ENCODE measurements at regions not wholly inside any gene's neighbourhood (a gene's known extent, or its start where the extent isn't known, plus 50 kb on each side); places are given as distances from the start of the nearest gene placed in this dataset.
A peak's percentile ranks its signal among the peaks of the same experiment; 100 is the strongest.

- Histone ChIP-seq H3K36me3 (ENCODE audit: insufficient read depth, low read length) (no peaks in the 10 kb centered on the region), H3K27me3 (ENCODE audit: insufficient read depth, low read depth, low read length) (no peaks in the 10 kb centered on the region), H3K4me3 (ENCODE audit: low read length) (no peak overlapping the region), H3K27ac (ENCODE audit: low read length) (no peak overlapping the region), H4K20me1 (ENCODE audit: insufficient read depth) (no peaks in the 10 kb centered on the region), H3K9me2 (ENCODE audit: insufficient read depth, low read length) (no peaks in the 10 kb centered on the region), H2AFZ (ENCODE audit: low read depth, low read length) (no peak overlapping the region), H3K79me2 (replicated peaks; ENCODE audit: insufficient read depth, low read length) (no peaks in the 10 kb centered on the region), H3F3A (ENCODE audit: insufficient read depth, low read length, poor library complexity, severe bottlenecking) (no peaks in the 10 kb centered on the region), H3K4me2 (ENCODE audit: low read length) (no peak overlapping the region), H3K9me3 (ENCODE audit: low read length) (no peaks in the 10 kb centered on the region), H3K9ac (ENCODE audit: low read length) (no peak overlapping the region)
- TF ChIP-seq SMC3 (conservative IDR thresholded peaks at IDR 0.05; ENCODE audit: poor library complexity) = no peak
- no peak for TF ChIP-seq MXI1 (conservative IDR thresholded peaks at IDR 0.05; ENCODE audit: poor library complexity, severe bottlenecking)
- no peak for TF ChIP-seq TAF1 (IDR thresholded peaks at IDR 0.05; ENCODE audit: low read depth)
- no peak for TF ChIP-seq EP300 (conservative IDR thresholded peaks at IDR 0.05; ENCODE audit: poor library complexity, severe bottlenecking)
- no peak for TF ChIP-seq EZH2 (IDR thresholded peaks at IDR 0.05; ENCODE audit: borderline replicate concordance, insufficient read depth, low read length, poor library complexity, severe bottlenecking)
- no peak for TF ChIP-seq RAD21 (conservative IDR thresholded peaks at IDR 0.05)
Measured at GRCh38 chr1:8170059-8170835, 144.1 kb upstream of the ERRFI1 start.

- no peaks in the 10 kb centered on the region for H3K36me3 ChIP-seq (ENCODE audit: insufficient read depth, low read length)
- H3K9ac ChIP-seq (ENCODE audit: low read length) = no peak overlapping the region
- H3K4me3 ChIP-seq (ENCODE audit: low read length) = no peak overlapping the region
- no peaks in the 10 kb centered on the region for H4K20me1 ChIP-seq (ENCODE audit: insufficient read depth)
- TF ChIP-seq RAD21 (conservative IDR thresholded peaks at IDR 0.05) (no peak), POLR2AphosphoS5 (IDR thresholded peaks at IDR 0.05) (peak; percentile 13), SMC3 (conservative IDR thresholded peaks at IDR 0.05; ENCODE audit: poor library complexity) (no peak), MXI1 (conservative IDR thresholded peaks at IDR 0.05; ENCODE audit: poor library complexity, severe bottlenecking) (no peak), CTCF (IDR thresholded peaks at IDR 0.05; ENCODE audit: poor library complexity, severe bottlenecking) (no peak)
- H3K27ac ChIP-seq (ENCODE audit: low read length) = no peak overlapping the region
- no peaks in the 10 kb centered on the region for H3K9me2 ChIP-seq (ENCODE audit: insufficient read depth, low read length)
- no peaks in the 10 kb centered on the region for H3K27me3 ChIP-seq (ENCODE audit: insufficient read depth, low read depth, low read length)
- H2AFZ ChIP-seq (ENCODE audit: low read depth, low read length) = peak overlapping the region; percentile 33
- H3K9me3 ChIP-seq (ENCODE audit: low read length) = no peaks in the 10 kb centered on the region
- no peak overlapping the region for H3K4me2 ChIP-seq (ENCODE audit: low read length)
- H3K79me2 ChIP-seq (replicated peaks; ENCODE audit: insufficient read depth, low read length) = no peaks in the 10 kb centered on the region
- H3F3A ChIP-seq (ENCODE audit: insufficient read depth, low read length, poor library complexity, severe bottlenecking) = no peaks in the 10 kb centered on the region
Measured at GRCh38 chr1:8169364-8170058, 143.4 kb upstream of the ERRFI1 start.

GRCh38 chr1:8167936-8168335, 141.8 kb upstream of the ERRFI1 start:
- H3K27ac ChIP-seq (ENCODE audit: low read length) = no peak overlapping the region
- H3K4me2 ChIP-seq (ENCODE audit: low read length) = no peak overlapping the region
- TF ChIP-seq SMC3 (conservative IDR thresholded peaks at IDR 0.05; ENCODE audit: poor library complexity) (no peak), TAF1 (IDR thresholded peaks at IDR 0.05; ENCODE audit: low read depth) (no peak), MXI1 (conservative IDR thresholded peaks at IDR 0.05; ENCODE audit: poor library complexity, severe bottlenecking) (no peak), RAD21 (conservative IDR thresholded peaks at IDR 0.05) (no peak), EZH2 (IDR thresholded peaks at IDR 0.05; ENCODE audit: borderline replicate concordance, insufficient read depth, low read length, poor library complexity, severe bottlenecking) (no peak), REST (IDR thresholded peaks at IDR 0.05; ENCODE audit: borderline replicate concordance) (no peak), POLR2AphosphoS5 (IDR thresholded peaks at IDR 0.05) (no peak), EP300 (conservative IDR thresholded peaks at IDR 0.05; ENCODE audit: poor library complexity, severe bottlenecking) (no peak), CTCF (IDR thresholded peaks at IDR 0.05; ENCODE audit: poor library complexity, severe bottlenecking) (no peak)
- no peaks in the 10 kb centered on the region for H3K36me3 ChIP-seq (ENCODE audit: insufficient read depth, low read length)
- H3K9me3 ChIP-seq (ENCODE audit: low read length) = no peaks in the 10 kb centered on the region
- H3K79me2 ChIP-seq (replicated peaks; ENCODE audit: insufficient read depth, low read length) = no peaks in the 10 kb centered on the region
- no peak overlapping the region for H3K9ac ChIP-seq (ENCODE audit: low read length)
- H3K27me3 ChIP-seq (ENCODE audit: insufficient read depth, low read depth, low read length) = no peaks in the 10 kb centered on the region
- H4K20me1 ChIP-seq (ENCODE audit: insufficient read depth) = no peaks in the 10 kb centered on the region
- H3K4me3 ChIP-seq (ENCODE audit: low read length) = no peak overlapping the region
- H3F3A ChIP-seq (ENCODE audit: insufficient read depth, low read length, poor library complexity, severe bottlenecking) = no peaks in the 10 kb centered on the region
- H2AFZ ChIP-seq (ENCODE audit: low read depth, low read length) = no peak overlapping the region
- no peaks in the 10 kb centered on the region for H3K9me2 ChIP-seq (ENCODE audit: insufficient read depth, low read length)
